Hepatocyte (in vitro differentiated cells): ENCODE measurements at regions not wholly inside any gene's neighbourhood (a gene's known extent, or its start where the extent isn't known, plus 50 kb on each side); places are given as distances from the start of the nearest gene placed in this dataset.

ENCODE experiments used
- CTCF ChIP-seq: fragments of 200-600 bp; sonication (generic); IDR thresholded peaks from 2 replicates; pipeline ENCODE4 v1.5.1; 2016; ENCODE audit warnings: antibody characterized with exemption, mild to moderate bottlenecking; ENCODE audit not compliant: poor library complexity
- EZH2 ChIP-seq: fragments of 200-600 bp; sonication (generic); IDR thresholded peaks from 2 replicates; pipeline ENCODE4 v1.6.1; 2016; ENCODE audit warnings: antibody characterized with exemption, mild to moderate bottlenecking, borderline replicate concordance
- EZH2phosphoT487 ChIP-seq: fragments of 200-600 bp; sonication (generic); IDR thresholded peaks from one replicate; pipeline ENCODE4 v1.6.1; 2018; ENCODE audit warnings: antibody characterized with exemption, mild to moderate bottlenecking, low read depth, moderate library complexity; ENCODE audit not compliant: unreplicated experiment, severe bottlenecking

DNA sequence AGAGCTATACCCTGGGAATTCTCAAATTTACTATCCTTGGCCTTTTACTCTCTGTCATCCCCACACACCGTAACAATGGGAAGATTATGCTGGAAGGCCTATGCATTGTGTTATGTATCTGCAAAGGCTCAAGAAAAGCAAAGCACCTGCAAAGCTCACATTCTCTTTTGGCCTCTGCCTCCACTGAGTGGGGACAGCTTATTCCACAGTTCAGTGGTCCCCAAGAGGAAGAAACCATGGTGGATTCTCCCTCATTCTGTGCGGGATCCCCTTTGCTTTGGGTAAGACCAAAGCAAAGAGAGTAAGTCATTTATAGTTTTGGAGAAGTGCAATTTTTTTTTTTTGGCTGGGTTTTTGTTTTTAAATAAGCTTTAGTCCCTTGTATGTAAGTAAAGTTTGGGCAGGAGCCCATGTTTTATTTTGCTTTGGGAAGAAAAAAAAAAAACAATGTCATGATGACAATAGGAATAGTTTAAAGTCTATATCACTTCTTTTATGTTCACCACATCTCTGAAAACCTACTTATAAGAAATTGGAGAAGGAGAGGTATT lies 530.6 kb downstream of the FGF9 start:
- TF ChIP-seq CTCF (no peak), EZH2 (no peak), EZH2phosphoT487 (no peak)
